NT2/D1 (cell line): ENCODE measurements at regions not wholly inside any gene's neighbourhood (a gene's known extent, or its start where the extent isn't known, plus 50 kb on each side); places are given as distances from the start of the nearest gene placed in this dataset.

Experiments used
- SUZ12 ChIP-seq: IDR thresholded peaks from 2 replicates; pipeline ENCODE4 v1.6.1; 2011; ENCODE audit not compliant: insufficient read length, insufficient read depth; ENCODE audit errors: extremely low read depth
- YY1 ChIP-seq: IDR thresholded peaks from 2 replicates; pipeline ENCODE4 v1.6.1; 2011; ENCODE audit not compliant: insufficient read length, insufficient read depth
- ZNF274 ChIP-seq: IDR thresholded peaks from 2 replicates; pipeline ENCODE4 v1.6.1; 2011; ENCODE audit warnings: mild to moderate bottlenecking, low read depth, low read length

- TF ChIP-seq SUZ12 = no peak
- TF ChIP-seq YY1 = no peak
- no peak for TF ChIP-seq ZNF274
These were observed 216.5 kb downstream of the SEC61B start for GRCh38 chr9:99438596-99438995.
